AG04449 (cell line): ENCODE measurements at regions not wholly inside any gene's neighbourhood (a gene's known extent, or its start where the extent isn't known, plus 50 kb on each side); places are given as distances from the start of the nearest gene placed in this dataset.

Source experiments
- CTCF ChIA-PET: fragments of 350-600 bp; formaldehyde crosslinking; extraction: SDS; loops from one replicate; lab custom pipeline; 2021; ENCODE audit warnings: antibody characterized with exemption; lab: Yijun Ruan, JAX
- POLR2A ChIA-PET: fragments of 400-600, 350-600 bp; formaldehyde crosslinking; extraction: SDS; loops from one replicate; lab custom pipeline; 2020; ENCODE audit warnings: antibody characterized with exemption, inconsistent platforms; lab: Yijun Ruan, JAX
- DNase-seq: peaks from one replicate; pipeline ENCODE4 v3.0.0-alpha.2; 2010; ENCODE audit warnings: low read depth, low spot score
- H3K4me3 ChIP-seq: 2 replicates; pipeline ENCODE4 v1.5.1; 2011; ENCODE audit warnings: low read depth, mild to moderate bottlenecking, control low read depth, low read length
- CTCF ChIP-seq: IDR thresholded peaks from one replicate; pipeline ENCODE4 v1.5.1; 2011; ENCODE audit warnings: mild to moderate bottlenecking, moderate library complexity, low read length, control low read depth, inconsistent platforms; ENCODE audit not compliant: insufficient read depth; ENCODE audit errors: missing control alignments

- CTCF ChIA-PET, result no interaction called here
- TF ChIP-seq CTCF, result no peak
- no peak overlapping the region for H3K4me3 ChIP-seq
- POLR2A ChIA-PET, result no interaction called here
- no peak for DNase-seq
Measured at GRCh38 chr11:76278526-76278925, 72.2 kb upstream of the WNT11 start.

GRCh38 chr11:76277298-76278175, 71.2 kb upstream of the WNT11 start:
- H3K4me3 ChIP-seq, result no peak overlapping the region
- TF ChIP-seq CTCF, result no peak
- ChIA-PET POLR2A (no interaction called here), CTCF (interaction anchor here (1.3 kb wide), 1 partner anchor 40 kb away, joined by 3 read pairs; no protein-coding TSS in a partner anchor)
- DNase-seq, result no peak

- ChIA-PET CTCF (interaction anchor here (1.3 kb wide), 1 partner anchor 39 kb away, joined by 3 read pairs; no protein-coding TSS in a partner anchor), POLR2A (no interaction called here)
- TF ChIP-seq CTCF, result no peak
- DNase-seq, result no peak
- no peak overlapping the region for H3K4me3 ChIP-seq
Measured at GRCh38 chr11:76276781-76277155, 70.5 kb upstream of the WNT11 start.

- CTCF ChIA-PET, result interaction anchor here (1.3 kb wide), 1 partner anchor 39 kb away, joined by 3 read pairs; no protein-coding TSS in a partner anchor
- DNase-seq, result no peak
- POLR2A ChIA-PET, result no interaction called here
- TF ChIP-seq CTCF, result no peak
- H3K4me3 ChIP-seq, result no peak overlapping the region
Measured at GRCh38 chr11:76276046-76276780, 69.9 kb upstream of the WNT11 start.

GRCh38 chr11:76275446-76275845, 69.1 kb upstream of the WNT11 start:
- H3K4me3 ChIP-seq, result no peak overlapping the region
- TF ChIP-seq CTCF, result no peak
- ChIA-PET POLR2A (no interaction called here), CTCF (no interaction called here)
- no peak for DNase-seq

GRCh38 chr11:76271068-76271467, 64.8 kb upstream of the WNT11 start:
- H3K4me3 ChIP-seq, result no peak overlapping the region
- CTCF ChIA-PET, result no interaction called here
- POLR2A ChIA-PET, result no interaction called here
- DNase-seq, result no peak
- TF ChIP-seq CTCF, result no peak
